ENCODE measurements at regions not wholly inside any gene's neighbourhood (a gene's known extent, or its start where the extent isn't known, plus 50 kb on each side); places are given as distances from the start of the nearest gene placed in this dataset.

DNA sequence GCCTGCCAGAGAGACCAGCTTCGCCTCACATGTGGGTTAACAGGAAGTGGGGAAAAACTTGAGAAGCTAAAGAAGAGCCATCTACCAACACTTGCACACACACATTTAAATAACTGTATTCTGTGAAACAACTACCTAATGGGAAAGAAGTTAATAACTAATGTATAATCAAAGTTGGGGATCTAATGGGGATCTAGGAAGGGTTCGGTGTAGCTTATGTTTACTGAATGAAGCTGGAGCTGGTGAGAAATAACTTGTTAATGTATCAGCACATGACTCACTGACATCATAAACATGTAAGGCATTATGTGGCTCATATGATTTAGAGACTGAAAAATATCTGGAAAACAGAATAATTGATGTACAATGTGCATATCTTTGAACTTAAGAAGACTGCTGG, 421.3 kb upstream of the NXPH2 start:
- TF ChIP-seq, protein P1, sequence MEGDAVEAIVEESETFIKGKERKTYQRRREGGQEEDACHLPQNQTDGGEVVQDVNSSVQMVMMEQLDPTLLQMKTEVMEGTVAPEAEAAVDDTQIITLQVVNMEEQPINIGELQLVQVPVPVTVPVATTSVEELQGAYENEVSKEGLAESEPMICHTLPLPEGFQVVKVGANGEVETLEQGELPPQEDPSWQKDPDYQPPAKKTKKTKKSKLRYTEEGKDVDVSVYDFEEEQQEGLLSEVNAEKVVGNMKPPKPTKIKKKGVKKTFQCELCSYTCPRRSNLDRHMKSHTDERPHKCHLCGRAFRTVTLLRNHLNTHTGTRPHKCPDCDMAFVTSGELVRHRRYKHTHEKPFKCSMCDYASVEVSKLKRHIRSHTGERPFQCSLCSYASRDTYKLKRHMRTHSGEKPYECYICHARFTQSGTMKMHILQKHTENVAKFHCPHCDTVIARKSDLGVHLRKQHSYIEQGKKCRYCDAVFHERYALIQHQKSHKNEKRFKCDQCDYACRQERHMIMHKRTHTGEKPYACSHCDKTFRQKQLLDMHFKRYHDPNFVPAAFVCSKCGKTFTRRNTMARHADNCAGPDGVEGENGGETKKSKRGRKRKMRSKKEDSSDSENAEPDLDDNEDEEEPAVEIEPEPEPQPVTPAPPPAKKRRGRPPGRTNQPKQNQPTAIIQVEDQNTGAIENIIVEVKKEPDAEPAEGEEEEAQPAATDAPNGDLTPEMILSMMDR (IDR thresholded peaks at IDR 0.05; ENCODE audit: borderline replicate concordance, extremely low read depth, low read length, poor library complexity, severe bottlenecking): no peak
- TF ChIP-seq EZH2 (IDR thresholded peaks at IDR 0.05; ENCODE audit: borderline replicate concordance, low read depth, low read length, severe bottlenecking): no peak

Data from DND-41 (cell line).